Karpas-422 (cell line): ENCODE measurements at regions not wholly inside any gene's neighbourhood (a gene's known extent, or its start where the extent isn't known, plus 50 kb on each side); places are given as distances from the start of the nearest gene placed in this dataset.

ENCODE experiments used
- DNase-seq: peaks from one replicate; pipeline ENCODE4 v3.0.0-alpha.2; 2015
- H2AFZ ChIP-seq: fragments of 200-600 bp; sonication (generic); 2 replicates; pipeline ENCODE4 v1.6.1; 2014; ENCODE audit warnings: antibody characterized with exemption, low read length, mixed read lengths
- H3K27ac ChIP-seq: fragments of 200-600 bp; sonication (generic); 2 replicates; pipeline ENCODE4 v1.5.1; 2014; ENCODE audit warnings: mild to moderate bottlenecking, low read length, moderate library complexity
- H3K27me3 ChIP-seq: fragments of 200-600 bp; sonication (generic); 2 replicates; pipeline ENCODE4 v1.6.1; 2014; ENCODE audit warnings: low read length, mixed read lengths
- H3K36me3 ChIP-seq: fragments of 200-600 bp; sonication (generic); 2 replicates; pipeline ENCODE4 v1.6.1; 2014; ENCODE audit warnings: low read length, mixed read lengths; ENCODE audit not compliant: insufficient read depth
- H3K4me1 ChIP-seq: fragments of 200-600 bp; sonication (generic); 2 replicates; pipeline ENCODE4 v1.6.1; 2014; ENCODE audit warnings: mild to moderate bottlenecking, low read length, mixed read lengths
- H3K4me2 ChIP-seq: fragments of 200-600 bp; sonication (generic); 2 replicates; pipeline ENCODE4 v1.6.1; 2014; ENCODE audit warnings: low read length, low read depth, mild to moderate bottlenecking; ENCODE audit not compliant: poor library complexity, severe bottlenecking
- H3K4me3 ChIP-seq: fragments of 200-600 bp; sonication (generic); 2 replicates; pipeline ENCODE4 v1.5.1; 2014; ENCODE audit warnings: mild to moderate bottlenecking, antibody characterized with exemption, low read length, mixed read lengths
- H3K79me2 ChIP-seq: fragments of 200-600 bp; sonication (generic); 2 replicates; pipeline ENCODE4 v1.6.1; 2014; ENCODE audit warnings: mild to moderate bottlenecking, low read length, mixed read lengths
- H3K9ac ChIP-seq: fragments of 200-600 bp; sonication (generic); 2 replicates; pipeline ENCODE4 v1.6.0; 2014; ENCODE audit warnings: low read length
- H3K9me2 ChIP-seq: fragments of 200-600 bp; sonication (generic), shearing (Covaris generic); replicated peaks from 2 replicates; pipeline ENCODE4 v1.6.0; 2014; ENCODE audit warnings: mild to moderate bottlenecking, low read length, moderate library complexity; ENCODE audit not compliant: insufficient read depth
- H3K9me3 ChIP-seq: fragments of 300-700, 200-600 bp; sonication (generic); 2 replicates; pipeline ENCODE4 v1.6.1; 2014; ENCODE audit warnings: low read length, mixed read lengths
- H4K20me1 ChIP-seq: fragments of 200-600 bp; sonication (generic); 2 replicates; pipeline ENCODE4 v1.6.1; 2014; ENCODE audit warnings: mild to moderate bottlenecking, antibody characterized with exemption, low read length, low read depth; ENCODE audit not compliant: insufficient read depth

- Histone ChIP-seq H4K20me1 (no peaks in the 10 kb centered on the region), H3K27me3 (no peaks in the 10 kb centered on the region), H3K4me1 (no peaks in the 10 kb centered on the region), H3K4me3 (no peak overlapping the region), H3K36me3 (no peaks in the 10 kb centered on the region), H3K9me3 (no peaks in the 10 kb centered on the region), H3K9ac (no peak overlapping the region), H3K4me2 (no peak overlapping the region), H2AFZ (no peak overlapping the region), H3K9me2 (no peaks in the 10 kb centered on the region; the same call in 1 of the 2 replicates), H3K79me2 (no peaks in the 10 kb centered on the region), H3K27ac (no peak overlapping the region)
- DNase-seq: no peak
Observed at GRCh38 chr7:124452186-124452585, 313.4 kb downstream of the GPR37 start.

GRCh38 chr7:124449896-124450295 lies 315.7 kb downstream of the GPR37 start:
- no peak overlapping the region for H3K4me2 ChIP-seq
- H3K4me3 ChIP-seq: no peak overlapping the region
- no peaks in the 10 kb centered on the region for H3K36me3 ChIP-seq
- H2AFZ ChIP-seq: no peak overlapping the region
- H4K20me1 ChIP-seq: no peaks in the 10 kb centered on the region
- H3K9me2 ChIP-seq: no peaks in the 10 kb centered on the region; the same call in 1 of the 2 replicates
- no peak for DNase-seq
- H3K9ac ChIP-seq: no peak overlapping the region
- H3K4me1 ChIP-seq: no peaks in the 10 kb centered on the region
- no peaks in the 10 kb centered on the region for H3K79me2 ChIP-seq
- no peak overlapping the region for H3K27ac ChIP-seq
- H3K27me3 ChIP-seq: no peaks in the 10 kb centered on the region
- H3K9me3 ChIP-seq: no peaks in the 10 kb centered on the region

GRCh38 chr7:124444696-124445480 lies 320.7 kb downstream of the GPR37 start:
- Histone ChIP-seq H3K27me3 (no peaks in the 10 kb centered on the region), H3K4me3 (no peak overlapping the region), H3K9ac (no peak overlapping the region), H3K36me3 (no peaks in the 10 kb centered on the region), H3K79me2 (no peaks in the 10 kb centered on the region), H3K4me1 (no peaks in the 10 kb centered on the region), H3K4me2 (no peak overlapping the region), H3K9me3 (no peaks in the 10 kb centered on the region), H4K20me1 (no peaks in the 10 kb centered on the region), H2AFZ (no peak overlapping the region), H3K9me2 (no peaks in the 10 kb centered on the region; the same call in 1 of the 2 replicates), H3K27ac (no peak overlapping the region)
- no peak for DNase-seq

GRCh38 chr7:124443762-124444161 lies 321.8 kb downstream of the GPR37 start:
- Histone ChIP-seq H3K4me2 (no peak overlapping the region), H3K4me1 (no peaks in the 10 kb centered on the region), H3K36me3 (no peaks in the 10 kb centered on the region), H3K9ac (no peak overlapping the region), H3K9me2 (no peaks in the 10 kb centered on the region; the same call in 1 of the 2 replicates), H3K27me3 (no peaks in the 10 kb centered on the region), H3K79me2 (no peaks in the 10 kb centered on the region), H3K9me3 (no peaks in the 10 kb centered on the region), H2AFZ (no peak overlapping the region), H4K20me1 (no peaks in the 10 kb centered on the region), H3K27ac (no peak overlapping the region), H3K4me3 (no peak overlapping the region)
- DNase-seq: no peak

GRCh38 chr7:124440081-124440480 lies 325.5 kb downstream of the GPR37 start:
- Histone ChIP-seq H3K79me2 (no peaks in the 10 kb centered on the region), H3K36me3 (no peaks in the 10 kb centered on the region), H3K4me2 (no peak overlapping the region), H3K9me2 (no peaks in the 10 kb centered on the region; the same call in 1 of the 2 replicates), H3K27me3 (no peaks in the 10 kb centered on the region), H3K9ac (no peak overlapping the region), H3K4me1 (no peaks in the 10 kb centered on the region), H4K20me1 (no peaks in the 10 kb centered on the region), H3K4me3 (no peak overlapping the region), H3K27ac (no peak overlapping the region), H3K9me3 (no peaks in the 10 kb centered on the region), H2AFZ (no peak overlapping the region)
- no peak for DNase-seq

- no peaks in the 10 kb centered on the region for H3K9me3 ChIP-seq
- no peak overlapping the region for H3K4me2 ChIP-seq
- DNase-seq: no peak
- no peak overlapping the region for H3K4me3 ChIP-seq
- H3K27ac ChIP-seq: no peak overlapping the region
- H4K20me1 ChIP-seq: no peaks in the 10 kb centered on the region
- H3K36me3 ChIP-seq: no peaks in the 10 kb centered on the region
- H2AFZ ChIP-seq: no peak overlapping the region
- no peaks in the 10 kb centered on the region for H3K4me1 ChIP-seq
- H3K9ac ChIP-seq: no peak overlapping the region
- no peaks in the 10 kb centered on the region for H3K27me3 ChIP-seq
- no peaks in the 10 kb centered on the region for H3K9me2 ChIP-seq
- H3K79me2 ChIP-seq: no peaks in the 10 kb centered on the region
Observed at GRCh38 chr7:124432009-124432578, 333.5 kb downstream of the GPR37 start.

- Histone ChIP-seq H3K4me2 (no peak overlapping the region), H4K20me1 (no peaks in the 10 kb centered on the region), H3K79me2 (no peaks in the 10 kb centered on the region), H2AFZ (no peak overlapping the region), H3K4me1 (no peaks in the 10 kb centered on the region), H3K9me2 (no peaks in the 10 kb centered on the region), H3K9ac (no peak overlapping the region), H3K36me3 (no peaks in the 10 kb centered on the region), H3K27ac (no peak overlapping the region), H3K9me3 (no peaks in the 10 kb centered on the region), H3K4me3 (no peak overlapping the region), H3K27me3 (no peaks in the 10 kb centered on the region)
- DNase-seq: no peak
Observed at GRCh38 chr7:124429923-124430322, 335.7 kb downstream of the GPR37 start.

GRCh38 chr7:124428781-124429180 lies 336.8 kb downstream of the GPR37 start:
- H3K27me3 ChIP-seq: no peaks in the 10 kb centered on the region
- no peaks in the 10 kb centered on the region for H3K9me3 ChIP-seq
- H3K27ac ChIP-seq: no peak overlapping the region
- H4K20me1 ChIP-seq: no peaks in the 10 kb centered on the region
- H3K9ac ChIP-seq: no peak overlapping the region
- no peak overlapping the region for H2AFZ ChIP-seq
- no peaks in the 10 kb centered on the region for H3K79me2 ChIP-seq
- no peak for DNase-seq
- H3K4me3 ChIP-seq: no peak overlapping the region
- H3K36me3 ChIP-seq: no peaks in the 10 kb centered on the region
- no peak overlapping the region for H3K4me2 ChIP-seq
- no peaks in the 10 kb centered on the region for H3K9me2 ChIP-seq
- no peaks in the 10 kb centered on the region for H3K4me1 ChIP-seq
